ENCODE measurements at regions not wholly inside any gene's neighbourhood (a gene's known extent, or its start where the extent isn't known, plus 50 kb on each side); places are given as distances from the start of the nearest gene placed in this dataset.
"Not testable (repeated sequence)": the region's sequence is repeated elsewhere in the genome, so short reads cannot be mapped to it uniquely, and the experiment has no call there.

DNA sequence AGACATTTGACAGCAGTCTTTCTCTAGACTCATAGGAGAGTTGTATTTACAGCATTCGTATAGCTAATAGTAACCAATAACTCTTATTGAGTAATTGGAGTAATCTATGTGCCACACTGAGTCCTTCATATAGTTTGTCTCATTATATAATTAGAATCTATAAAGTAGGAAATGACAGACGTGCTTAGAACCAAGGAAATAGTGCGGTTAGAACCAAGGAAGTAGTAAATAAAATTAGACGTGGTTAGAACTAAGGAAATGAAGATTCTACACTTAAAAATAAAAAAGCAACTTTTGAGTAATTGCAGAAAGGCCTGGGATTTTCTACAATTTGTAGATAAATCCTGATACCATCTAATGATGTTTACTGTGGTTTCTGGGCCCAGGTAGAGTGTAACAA, 107.8 kb upstream of the TNFSF11 start:
- DNase-seq (ENCODE audit: low read depth, low spot score): peak; percentile 5
- no peak overlapping the region for H3K4me3 ChIP-seq (ENCODE audit: low read length)

DNA sequence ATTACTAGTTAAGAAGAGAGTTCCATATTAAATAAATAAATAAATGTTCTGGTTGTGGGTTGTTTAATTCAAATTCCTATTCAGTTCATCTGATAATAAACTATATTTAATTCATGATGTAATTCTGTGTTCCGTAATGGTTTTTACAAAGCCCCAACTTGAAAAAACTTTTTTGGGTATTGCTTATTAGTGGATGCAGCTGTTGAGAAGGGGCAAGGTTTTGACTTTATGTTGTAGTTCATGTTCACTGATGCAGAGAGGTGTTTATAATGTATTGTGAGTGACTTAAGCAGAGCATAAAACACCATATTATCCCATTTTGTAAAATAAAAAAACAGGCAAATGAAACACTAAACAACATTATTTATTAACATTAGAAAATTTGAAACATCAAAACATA, 107.3 kb upstream of the TNFSF11 start:
- no peak for DNase-seq (ENCODE audit: low read depth, low spot score)
- H3K4me3 ChIP-seq (ENCODE audit: low read length): no peak overlapping the region

DNA sequence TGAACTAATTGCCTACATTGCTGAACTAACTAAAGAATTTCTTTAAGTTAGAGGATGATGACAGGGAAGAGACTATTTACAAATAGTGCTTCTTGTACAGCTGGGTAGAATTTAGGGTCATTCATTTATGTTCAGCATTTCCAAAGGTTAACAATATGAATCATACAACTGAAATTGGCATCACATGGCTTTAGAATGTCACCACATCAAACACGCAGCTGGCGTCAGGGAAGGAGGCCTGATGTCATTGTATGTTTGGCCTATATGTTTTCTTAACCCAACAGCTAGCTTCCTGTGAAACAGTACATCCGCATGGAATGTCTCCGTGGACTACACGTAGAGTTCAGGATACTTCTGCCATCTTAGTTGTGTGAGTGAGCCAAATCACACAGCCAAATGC, 99.0 kb upstream of the TNFSF11 start:
- H3K4me3 ChIP-seq (ENCODE audit: low read length): no peak overlapping the region
- peak; percentile 41 for DNase-seq (ENCODE audit: low read depth, low spot score)

DNA sequence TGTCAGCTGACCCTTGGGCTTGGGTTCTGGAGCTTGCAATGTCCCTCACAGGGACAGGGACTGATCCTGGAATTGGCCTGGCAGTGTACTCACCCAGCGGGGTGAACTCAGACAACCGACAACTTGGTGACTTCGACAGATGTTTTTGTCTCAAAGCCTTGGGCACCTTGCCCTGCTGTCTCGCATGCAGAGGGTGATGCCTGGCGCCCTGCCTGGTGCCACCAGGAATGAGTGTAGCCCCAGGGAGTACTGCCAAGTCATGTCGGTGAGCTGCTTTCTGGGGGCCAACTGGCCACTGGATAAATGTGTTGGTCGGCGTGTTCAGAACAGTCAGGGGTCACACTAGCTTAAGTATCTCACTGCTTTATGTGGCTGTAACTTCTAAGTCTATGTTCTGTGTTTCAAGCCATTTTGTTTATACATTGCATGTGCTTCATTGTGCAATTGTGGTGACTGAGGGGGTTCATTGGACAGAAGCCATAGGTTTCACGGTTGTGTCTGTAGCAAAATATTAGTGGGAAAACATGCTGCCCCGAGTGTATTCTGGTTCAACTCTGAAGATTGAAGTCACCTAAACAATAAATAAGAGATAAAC, 96.3 kb upstream of the TNFSF11 start:
- no peak overlapping the region for H3K4me3 ChIP-seq (ENCODE audit: low read length)
- no peak for DNase-seq (ENCODE audit: low read depth, low spot score)

DNA sequence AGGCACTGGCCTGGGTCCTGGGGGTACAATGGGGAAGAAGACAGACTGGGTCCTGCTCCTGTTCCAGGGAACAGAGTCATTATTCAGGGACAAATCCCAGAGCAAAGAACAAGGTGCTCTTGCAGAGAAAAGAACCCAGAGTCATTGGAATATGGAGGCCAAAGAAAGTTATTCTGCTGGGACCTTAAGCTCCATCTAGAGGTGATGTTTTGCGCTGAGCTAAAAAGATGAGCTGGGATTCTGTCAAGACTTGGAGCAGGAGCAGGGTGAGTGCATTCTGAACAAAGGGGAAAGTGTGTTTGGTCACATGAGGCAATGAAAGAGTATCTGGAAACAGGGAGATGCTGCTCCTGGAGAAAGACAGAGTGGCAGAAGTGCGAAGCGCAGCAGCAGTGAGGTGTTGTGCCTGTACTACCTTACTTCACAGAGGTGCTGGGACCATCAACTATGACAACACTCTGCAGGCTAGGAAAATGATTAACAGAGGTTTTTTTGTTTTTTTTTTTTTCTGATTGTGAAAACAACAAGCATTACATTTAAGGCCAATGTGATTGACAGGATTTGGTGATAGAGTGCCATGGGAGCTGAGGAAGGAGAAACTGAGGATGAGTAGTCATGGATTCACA, 95.3 kb upstream of the TNFSF11 start:
- H3K4me3 ChIP-seq (ENCODE audit: low read length): no peak overlapping the region
- peak; percentile 49 for DNase-seq (ENCODE audit: low read depth, low spot score)

DNA sequence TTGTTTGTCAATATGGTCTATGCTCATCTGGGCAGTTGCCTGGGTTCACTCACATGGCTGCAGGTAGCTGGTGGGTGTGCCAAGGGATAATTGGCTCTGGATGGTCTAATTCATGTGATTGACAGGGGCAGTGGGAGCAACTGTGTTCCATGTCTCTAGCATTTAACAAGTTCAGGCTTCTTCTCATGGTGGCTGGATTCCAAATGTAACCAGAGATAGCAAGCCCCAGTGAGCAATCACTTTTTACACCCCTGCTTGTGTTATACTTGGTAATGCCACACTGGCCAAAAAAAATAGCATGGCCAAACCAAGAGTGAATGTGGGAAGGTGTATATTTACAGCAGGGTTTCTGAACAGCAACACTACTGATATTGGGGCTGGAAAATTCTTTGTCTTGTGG, 89.6 kb upstream of the TNFSF11 start:
- H3K4me3 ChIP-seq (ENCODE audit: low read length): no peak overlapping the region
- DNase-seq (ENCODE audit: low read depth, low spot score): no peak

DNA sequence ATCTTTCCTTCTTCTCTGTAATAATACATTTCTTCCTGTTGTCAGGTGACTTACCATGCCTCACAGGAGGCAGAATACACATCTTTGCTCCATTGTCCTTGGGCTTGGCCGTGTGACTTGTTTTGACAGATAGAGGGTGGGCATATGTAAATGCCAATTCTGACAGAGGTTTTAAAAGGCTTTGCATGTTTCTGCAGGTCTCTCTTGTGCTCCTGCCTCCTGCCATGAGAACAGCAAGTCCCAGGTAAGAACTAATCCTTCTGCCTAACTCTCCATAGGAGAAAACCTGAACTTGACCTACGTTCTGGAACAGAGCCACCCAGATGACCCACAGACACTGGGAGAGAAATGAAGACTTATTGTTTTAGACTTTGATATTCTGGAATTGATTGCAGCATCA, 88.7 kb upstream of the TNFSF11 start:
- H3K4me3 ChIP-seq (ENCODE audit: low read length): no peak overlapping the region
- no peak for DNase-seq (ENCODE audit: low read depth, low spot score)

DNA sequence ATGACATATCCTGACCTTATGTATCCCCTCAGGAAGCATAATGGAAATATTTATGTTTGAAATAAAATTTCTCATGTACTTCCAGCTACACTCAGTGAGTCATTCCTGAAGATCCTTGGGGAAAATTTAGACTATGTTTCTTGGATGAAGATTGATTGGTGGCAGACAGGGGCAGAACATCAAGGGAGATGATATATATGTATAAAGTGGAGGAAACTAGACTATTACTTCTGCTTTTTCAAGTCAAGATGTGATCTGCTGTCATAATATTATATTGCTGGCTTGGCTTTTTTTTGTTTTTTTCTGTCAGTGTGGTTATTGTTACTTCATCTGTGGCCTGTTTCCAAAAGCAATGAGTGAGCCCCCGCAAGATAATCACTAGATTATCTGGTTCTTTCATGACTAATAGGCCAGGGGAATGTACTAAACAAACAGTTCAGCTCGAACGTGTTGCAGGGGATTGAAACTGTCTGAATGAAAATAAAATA, 87.2 kb upstream of the TNFSF11 start:
- no peak for DNase-seq (ENCODE audit: low read depth, low spot score)
- H3K4me3 ChIP-seq (ENCODE audit: low read length): no peak overlapping the region

DNA sequence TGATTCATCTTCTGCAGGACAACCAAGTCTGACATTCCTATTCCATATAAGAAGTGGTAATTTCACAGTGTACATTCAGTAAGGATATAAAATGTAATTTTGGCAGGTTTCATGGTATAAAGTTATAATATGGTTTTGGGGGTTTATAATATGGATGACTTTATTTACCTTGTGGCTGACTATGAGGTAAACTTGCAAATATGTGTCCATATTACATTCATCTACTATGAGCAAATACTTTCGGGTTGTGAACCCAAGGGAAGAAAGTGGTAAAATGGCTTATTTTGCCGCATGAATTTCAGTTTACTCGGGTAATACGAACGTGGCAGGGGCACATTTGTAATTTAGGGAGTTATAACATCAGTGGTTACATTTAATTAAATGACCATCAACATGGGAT, 86.7 kb upstream of the TNFSF11 start:
- DNase-seq (ENCODE audit: low read depth, low spot score): no peak

DNA sequence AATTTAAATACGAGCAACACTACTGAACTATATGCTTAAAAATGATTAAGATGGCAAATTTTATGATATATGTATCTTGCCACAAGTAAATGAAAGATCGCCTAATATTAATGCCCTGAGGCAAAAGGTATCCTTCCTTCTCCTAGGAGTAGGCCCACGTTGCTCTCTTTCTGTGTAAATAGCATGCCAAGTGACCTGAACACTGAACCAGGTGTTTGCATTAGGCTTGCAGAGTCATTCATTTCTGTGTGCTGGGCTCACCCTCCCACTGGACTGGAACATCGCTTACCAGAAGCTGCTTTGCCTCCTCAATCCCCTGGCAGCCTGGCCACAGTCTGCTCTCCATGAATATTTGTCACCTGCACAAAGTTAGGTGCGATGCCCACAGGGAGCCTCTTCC, 83.3 kb upstream of the TNFSF11 start:
- no peak overlapping the region for H3K4me3 ChIP-seq (ENCODE audit: low read length)
- DNase-seq (ENCODE audit: low read depth, low spot score): no peak

More for the DNA sequence above, 86.7 kb upstream of the TNFSF11 start:
- no peak overlapping the region for H3K4me3 ChIP-seq (ENCODE audit: low read length)

DNA sequence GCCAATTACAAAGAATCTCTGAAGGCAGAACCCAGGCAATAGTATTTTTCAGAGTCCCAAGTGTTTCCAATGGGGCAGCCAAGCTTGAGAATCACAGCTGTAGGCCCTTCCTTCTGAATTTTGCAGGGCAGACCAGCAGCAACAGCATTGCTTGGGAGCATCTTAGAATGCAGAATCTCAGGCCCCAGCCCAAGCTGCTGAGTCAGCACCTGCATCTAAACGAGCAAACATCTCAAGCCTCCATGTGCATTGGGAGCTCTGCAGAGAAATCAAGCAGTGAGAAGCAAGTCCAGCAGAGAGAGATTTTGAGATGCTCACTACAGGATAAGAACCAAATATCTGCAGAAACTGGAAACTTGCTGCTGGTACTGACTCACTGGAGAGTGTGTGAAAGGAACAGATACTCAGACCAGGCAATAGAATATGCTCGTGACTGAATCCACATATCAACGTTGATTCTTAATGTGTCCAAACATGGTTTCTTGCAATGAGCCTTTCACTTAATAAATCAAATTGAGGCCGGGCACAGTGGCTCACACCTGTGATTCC, 81.5 kb upstream of the TNFSF11 start:
- no peak for DNase-seq (ENCODE audit: low read depth, low spot score)
- H3K4me3 ChIP-seq (ENCODE audit: low read length): no peak overlapping the region

DNA sequence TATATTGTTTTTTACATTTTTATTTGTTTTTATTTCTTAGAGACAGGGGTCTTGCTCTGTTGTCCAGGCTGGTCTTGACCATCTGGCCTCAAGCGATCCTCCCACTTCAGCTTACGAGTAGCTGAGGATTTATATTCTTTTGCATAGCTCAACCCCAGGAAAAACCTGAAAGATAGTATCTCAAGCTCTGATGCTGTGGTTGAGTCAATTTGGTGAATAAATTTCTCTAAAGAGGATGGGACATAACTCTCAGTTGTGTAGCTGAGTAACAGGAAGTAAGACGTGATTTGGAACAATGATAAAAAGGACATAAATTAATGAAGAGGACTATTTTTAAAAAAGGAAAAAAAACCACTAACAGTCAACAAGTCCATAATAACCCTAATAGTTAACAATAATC, 79.8 kb upstream of the TNFSF11 start:
- no peak overlapping the region for H3K4me3 ChIP-seq (ENCODE audit: low read length)

DNA sequence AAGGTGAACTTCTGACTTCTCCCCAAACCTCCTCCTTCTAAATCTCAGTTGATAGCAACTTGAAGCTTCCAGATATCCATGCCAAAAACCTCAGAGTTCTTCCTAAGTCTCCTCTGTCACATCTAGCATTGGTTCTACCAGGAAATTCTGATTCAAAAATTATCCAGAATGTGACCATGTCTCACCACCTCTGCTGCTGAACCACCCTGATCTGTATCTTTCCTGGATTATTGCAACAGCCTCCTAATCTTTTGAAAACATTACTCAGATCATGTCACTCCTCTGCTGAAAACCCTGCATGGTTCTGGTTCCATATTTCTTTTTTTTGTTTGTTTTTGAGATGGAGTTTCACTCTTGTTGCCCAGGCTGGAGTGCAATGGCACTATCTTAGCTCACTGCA, 78.7 kb upstream of the TNFSF11 start:
- no peak overlapping the region for H3K4me3 ChIP-seq (ENCODE audit: low read length)
- no peak for DNase-seq (ENCODE audit: low read depth, low spot score)

More for the DNA sequence above, 79.8 kb upstream of the TNFSF11 start:
- DNase-seq (ENCODE audit: low read depth, low spot score): peak; percentile 4

DNA sequence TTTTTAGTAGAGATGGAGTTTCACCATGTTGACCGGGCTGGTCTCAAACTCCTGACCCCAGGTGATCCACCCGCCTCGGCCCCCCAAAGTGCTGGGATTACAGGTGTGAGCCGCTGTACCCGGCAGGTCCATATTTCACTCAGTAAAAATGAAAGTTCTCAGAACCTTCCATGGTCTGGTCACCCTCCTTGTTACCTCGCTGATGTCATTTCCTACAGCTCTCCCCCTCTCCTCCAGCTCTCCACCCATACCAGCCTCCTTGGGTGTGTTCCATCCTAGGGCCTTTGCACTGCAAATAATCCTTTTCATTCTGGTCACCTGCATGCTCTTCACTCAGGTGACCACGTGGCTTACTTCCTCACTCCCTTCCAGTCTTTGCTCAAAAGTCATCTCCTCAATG, 78.2 kb upstream of the TNFSF11 start:
- H3K4me3 ChIP-seq (ENCODE audit: low read length): no peak overlapping the region
- DNase-seq (ENCODE audit: low read depth, low spot score): no peak

DNA sequence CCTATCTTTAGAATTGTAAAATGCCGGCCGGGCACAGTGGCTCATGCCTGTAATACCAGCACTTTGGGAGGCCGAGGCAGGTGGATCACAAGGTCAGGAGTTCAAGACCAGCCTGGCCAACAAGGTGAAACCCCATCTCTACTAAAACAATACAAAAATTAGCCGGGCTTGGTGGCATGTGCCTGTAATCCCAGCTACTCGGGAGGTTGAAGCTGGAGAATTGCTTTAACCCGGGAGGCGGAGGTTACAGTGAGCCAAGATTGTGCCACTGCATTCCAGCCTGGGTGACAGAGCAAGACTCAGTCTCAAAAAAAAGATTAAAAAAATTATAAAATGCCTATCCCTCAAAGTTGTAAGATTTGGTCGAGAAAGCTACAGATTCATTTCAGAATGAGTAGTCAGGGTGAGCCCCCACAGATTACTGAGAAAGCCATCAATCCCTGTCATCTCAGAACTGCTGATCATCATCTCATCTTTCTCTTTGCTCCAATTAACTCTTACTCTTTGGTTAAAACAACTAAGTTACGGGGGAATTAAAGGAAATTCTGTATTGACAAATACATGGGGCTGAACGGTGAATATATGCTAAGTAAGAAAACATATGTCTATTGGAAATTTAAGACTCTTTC, 76.9 kb upstream of the TNFSF11 start:
- H3K4me3 ChIP-seq (ENCODE audit: low read length); DNase-seq (ENCODE audit: low read depth, low spot score): not testable (repeated sequence)

DNA sequence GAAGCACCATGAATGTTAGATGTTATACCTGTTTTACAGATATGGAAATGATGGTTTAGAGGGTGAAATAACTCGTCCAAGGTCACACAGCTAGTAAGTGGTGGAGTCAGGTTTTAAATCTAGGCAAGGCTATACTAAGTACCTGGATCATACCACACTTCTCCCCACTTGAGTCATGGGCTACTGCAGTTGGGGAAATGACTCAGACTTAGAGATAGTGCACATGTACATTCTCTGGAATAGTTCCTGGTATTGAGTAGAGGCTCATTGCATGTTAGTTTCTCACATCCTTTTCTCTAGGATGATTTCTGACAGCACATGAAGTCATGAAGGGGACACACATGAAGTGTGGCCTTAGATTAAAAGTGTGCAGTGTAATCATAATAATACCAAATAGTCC, 76.2 kb upstream of the TNFSF11 start:
- H3K4me3 ChIP-seq (ENCODE audit: low read length): no peak overlapping the region
- DNase-seq (ENCODE audit: low read depth, low spot score): no peak

DNA sequence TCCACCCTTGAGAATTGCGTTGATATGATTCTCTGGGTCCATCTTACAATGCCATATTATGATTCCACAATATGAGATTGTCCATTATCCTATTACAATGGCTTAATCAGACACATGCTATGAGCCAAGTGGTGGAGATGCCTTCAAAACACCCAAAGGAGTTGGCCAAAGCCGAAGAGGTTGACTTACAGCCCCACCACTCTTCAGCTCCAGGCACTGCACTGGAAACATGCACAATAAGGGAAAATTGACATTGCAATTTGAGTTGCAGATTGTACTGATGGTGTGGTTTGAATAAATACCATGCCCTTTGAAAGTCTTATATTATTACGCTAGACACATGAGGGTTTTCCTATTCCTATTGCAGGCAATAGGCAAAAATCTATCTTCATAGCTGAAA, 75.4 kb upstream of the TNFSF11 start:
- peak; percentile 12 for DNase-seq (ENCODE audit: low read depth, low spot score)
- no peak overlapping the region for H3K4me3 ChIP-seq (ENCODE audit: low read length)

Measured in Jurkat, Clone E6-1 (cell line).